ENCODE measurements at regions not wholly inside any gene's neighbourhood (a gene's known extent, or its start where the extent isn't known, plus 50 kb on each side); places are given as distances from the start of the nearest gene placed in this dataset.

DNA sequence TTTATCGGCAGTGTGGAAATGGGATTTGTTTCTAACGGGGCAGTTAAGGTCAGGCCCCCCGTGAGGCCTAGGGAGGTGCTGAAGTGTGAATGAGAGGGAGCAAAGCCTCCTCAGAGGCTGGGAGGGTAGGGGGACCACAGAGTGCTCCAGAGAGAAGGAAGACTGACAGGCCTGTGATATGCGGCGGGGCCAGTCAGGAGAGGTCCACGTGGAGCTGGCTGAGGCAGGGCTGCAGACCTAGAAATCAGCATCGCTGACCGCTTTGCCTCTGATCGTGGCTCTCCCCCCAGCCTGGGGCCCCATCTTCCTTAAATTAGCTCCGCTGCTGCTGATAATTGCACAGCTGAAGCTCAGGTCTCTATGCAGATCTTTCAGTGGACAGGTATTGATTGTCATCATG, 240.8 kb upstream of the PWP1 start:
- Histone ChIP-seq H3K27ac (ENCODE audit: low read depth) (no peak overlapping the region), H3K4me1 (ENCODE audit: insufficient read depth) (no peaks in the 10 kb centered on the region), H3K36me3 (ENCODE audit: insufficient read depth) (no peaks in the 10 kb centered on the region), H3K4me3 (ENCODE audit: low read depth, low read length) (no peak overlapping the region)
- no peak for DNase-seq (ENCODE audit: extremely low spot score)
- WGBS = 76% methylated on average over 10 of the region's 10 CpGs

DNA sequence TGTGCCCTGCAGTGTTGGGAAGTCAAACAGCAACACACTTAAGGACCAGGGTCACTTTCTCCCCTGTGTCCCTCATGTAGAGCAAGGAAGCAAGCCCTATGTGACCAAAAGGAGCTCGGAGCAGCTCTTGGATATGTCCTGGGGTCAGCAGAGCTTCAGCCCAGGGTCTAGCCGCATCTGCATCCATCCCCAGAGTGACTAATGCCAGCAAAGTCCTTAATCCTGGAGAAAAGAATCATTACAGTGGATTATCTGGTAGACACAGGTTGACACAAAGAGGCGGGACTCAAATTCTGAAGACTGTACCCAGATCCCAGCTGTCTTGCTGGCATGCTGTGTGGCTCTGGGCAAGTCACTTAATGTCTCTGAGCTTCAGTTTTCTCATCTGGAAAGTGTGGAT, 239.1 kb upstream of the PWP1 start:
- no peak overlapping the region for H3K4me3 ChIP-seq (ENCODE audit: low read depth, low read length)
- H3K27ac ChIP-seq (ENCODE audit: low read depth) = no peak overlapping the region
- no peaks in the 10 kb centered on the region for H3K4me1 ChIP-seq (ENCODE audit: insufficient read depth)
- WGBS = 89% methylated on average over 3 of the region's 3 CpGs
- H3K36me3 ChIP-seq (ENCODE audit: insufficient read depth) = no peaks in the 10 kb centered on the region
- DNase-seq (ENCODE audit: extremely low spot score) = no peak

DNA sequence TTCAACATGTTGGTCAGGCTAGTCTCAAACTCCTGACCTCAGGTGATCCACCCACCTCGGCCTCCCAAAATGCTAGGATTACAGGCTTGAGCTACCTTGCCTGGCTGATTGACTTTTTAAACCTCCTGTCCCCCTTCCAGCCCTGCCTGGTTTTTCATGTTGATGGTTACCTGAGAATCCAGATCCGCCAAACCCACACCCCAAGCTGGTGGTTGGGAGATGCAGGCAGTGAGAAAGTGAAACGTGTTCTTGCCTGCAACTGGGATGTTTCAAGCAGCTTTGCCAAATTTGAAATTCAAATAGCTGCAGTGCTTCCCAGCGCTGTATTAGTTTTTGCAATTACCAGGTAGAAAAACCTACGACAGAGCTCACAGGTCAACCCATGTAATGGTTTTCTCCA, 238.3 kb upstream of the PWP1 start:
- no peaks in the 10 kb centered on the region for H3K4me1 ChIP-seq (ENCODE audit: insufficient read depth)
- no peak overlapping the region for H3K4me3 ChIP-seq (ENCODE audit: low read depth, low read length)
- DNase-seq (ENCODE audit: extremely low spot score) = peak; percentile 8
- no peak overlapping the region for H3K27ac ChIP-seq (ENCODE audit: low read depth)
- no peaks in the 10 kb centered on the region for H3K36me3 ChIP-seq (ENCODE audit: insufficient read depth)
- 83% methylated on average over 5 of the region's 5 CpGs for WGBS

DNA sequence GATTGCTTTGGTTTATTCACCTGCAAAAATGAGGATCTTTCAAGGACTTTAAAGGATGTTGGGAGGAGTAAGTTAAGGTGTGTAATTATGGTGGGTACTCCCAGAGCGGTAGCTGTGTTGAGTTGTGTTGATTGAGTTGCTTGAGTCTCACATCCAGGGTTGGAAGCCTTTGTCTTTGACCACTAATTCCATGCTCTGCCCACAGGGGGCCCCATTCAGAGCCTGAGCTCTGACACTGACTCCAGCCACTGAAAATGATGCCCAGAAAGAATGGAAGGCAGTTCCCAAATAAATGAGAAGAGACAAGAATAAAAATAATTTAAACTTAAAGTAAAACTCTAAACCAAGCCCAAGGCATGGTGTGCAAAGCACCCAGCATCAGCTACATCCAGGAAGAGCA, 237.4 kb upstream of the PWP1 start:
- no peaks in the 10 kb centered on the region for H3K4me1 ChIP-seq (ENCODE audit: insufficient read depth)
- 71% methylated on average over 1 of the region's 1 CpG for WGBS

DNA sequence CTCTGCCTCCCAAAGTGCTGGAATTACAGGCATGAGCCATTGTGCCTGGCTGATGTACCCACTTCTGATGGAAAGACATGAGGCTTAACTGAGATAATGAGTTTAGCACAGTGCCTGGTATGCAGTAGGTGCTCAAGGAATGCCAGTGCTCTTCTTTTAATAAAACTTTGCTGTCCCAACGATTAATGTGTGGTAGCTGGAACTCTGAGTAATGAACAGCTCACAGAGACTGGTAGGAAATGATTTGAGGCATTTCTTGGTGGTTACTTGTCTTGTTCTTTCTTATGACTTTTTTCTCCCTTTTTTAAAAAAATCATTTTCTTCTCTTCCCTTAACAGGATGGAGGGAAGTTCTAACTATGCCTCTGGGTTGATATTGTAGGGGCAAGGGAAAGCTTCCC, 235.7 kb upstream of the PWP1 start:
- no peak overlapping the region for H3K4me3 ChIP-seq (ENCODE audit: low read depth, low read length)
- no peaks in the 10 kb centered on the region for H3K4me1 ChIP-seq (ENCODE audit: insufficient read depth)
- no peak for DNase-seq (ENCODE audit: extremely low spot score)
- no peaks in the 10 kb centered on the region for H3K36me3 ChIP-seq (ENCODE audit: insufficient read depth)
- no peak overlapping the region for H3K27ac ChIP-seq (ENCODE audit: low read depth)
- 82% methylated on average over 1 of the region's 1 CpG for WGBS

More for the DNA sequence above, 237.4 kb upstream of the PWP1 start:
- H3K36me3 ChIP-seq (ENCODE audit: insufficient read depth) = no peaks in the 10 kb centered on the region
- no peak overlapping the region for H3K4me3 ChIP-seq (ENCODE audit: low read depth, low read length)
- H3K27ac ChIP-seq (ENCODE audit: low read depth) = no peak overlapping the region
- no peak for DNase-seq (ENCODE audit: extremely low spot score)

DNA sequence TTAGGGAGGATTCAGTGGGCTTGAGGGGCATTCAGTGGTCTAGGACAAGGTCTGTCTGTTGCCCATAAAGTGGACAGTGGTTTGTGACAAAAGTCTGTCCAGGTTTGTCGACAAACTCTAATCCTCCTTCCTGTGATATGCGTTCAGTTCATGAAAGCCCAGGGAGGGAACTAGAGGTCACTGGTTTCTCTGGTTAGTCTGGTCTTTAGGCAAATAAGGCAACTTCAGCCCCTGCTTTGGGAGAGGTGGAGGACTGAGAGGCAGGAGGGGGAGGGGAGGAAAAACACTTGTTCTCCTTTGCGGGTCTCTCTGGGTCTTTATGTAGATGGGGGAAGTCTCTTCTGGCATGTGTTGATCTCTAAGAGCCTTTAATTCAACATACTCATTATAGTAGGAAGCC, 235.1 kb upstream of the PWP1 start:
- H3K36me3 ChIP-seq (ENCODE audit: insufficient read depth) = no peaks in the 10 kb centered on the region
- DNase-seq (ENCODE audit: extremely low spot score) = no peak
- H3K27ac ChIP-seq (ENCODE audit: low read depth) = no peak overlapping the region
- no peak overlapping the region for H3K4me3 ChIP-seq (ENCODE audit: low read depth, low read length)
- H3K4me1 ChIP-seq (ENCODE audit: insufficient read depth) = no peaks in the 10 kb centered on the region
- 30% methylated on average over 3 of the region's 3 CpGs for WGBS

DNA sequence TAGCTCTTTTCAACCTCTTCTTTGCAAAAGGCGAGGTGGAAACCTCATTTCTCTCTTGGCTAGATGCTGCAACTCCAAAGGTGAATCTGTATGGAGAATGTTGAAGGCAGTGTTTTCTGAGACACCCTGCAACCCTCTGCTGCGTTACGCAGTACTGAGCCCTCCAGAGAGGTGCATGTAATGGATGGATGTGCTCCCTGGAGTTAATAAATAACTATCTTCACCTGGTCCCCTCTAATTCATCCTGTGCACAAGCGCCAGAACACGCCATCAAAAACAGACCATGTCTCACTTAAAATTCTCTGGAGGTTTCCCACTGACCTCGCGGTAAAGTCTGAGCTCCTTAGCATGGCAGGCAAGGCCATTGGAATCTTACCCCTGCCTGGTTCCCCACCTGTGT, 234.4 kb upstream of the PWP1 start:
- no peak overlapping the region for H3K4me3 ChIP-seq (ENCODE audit: low read depth, low read length)
- H3K27ac ChIP-seq (ENCODE audit: low read depth) = no peak overlapping the region
- no peaks in the 10 kb centered on the region for H3K4me1 ChIP-seq (ENCODE audit: insufficient read depth)
- no peaks in the 10 kb centered on the region for H3K36me3 ChIP-seq (ENCODE audit: insufficient read depth)
- 85% methylated on average over 7 of the region's 7 CpGs for WGBS
- no peak for DNase-seq (ENCODE audit: extremely low spot score)

DNA sequence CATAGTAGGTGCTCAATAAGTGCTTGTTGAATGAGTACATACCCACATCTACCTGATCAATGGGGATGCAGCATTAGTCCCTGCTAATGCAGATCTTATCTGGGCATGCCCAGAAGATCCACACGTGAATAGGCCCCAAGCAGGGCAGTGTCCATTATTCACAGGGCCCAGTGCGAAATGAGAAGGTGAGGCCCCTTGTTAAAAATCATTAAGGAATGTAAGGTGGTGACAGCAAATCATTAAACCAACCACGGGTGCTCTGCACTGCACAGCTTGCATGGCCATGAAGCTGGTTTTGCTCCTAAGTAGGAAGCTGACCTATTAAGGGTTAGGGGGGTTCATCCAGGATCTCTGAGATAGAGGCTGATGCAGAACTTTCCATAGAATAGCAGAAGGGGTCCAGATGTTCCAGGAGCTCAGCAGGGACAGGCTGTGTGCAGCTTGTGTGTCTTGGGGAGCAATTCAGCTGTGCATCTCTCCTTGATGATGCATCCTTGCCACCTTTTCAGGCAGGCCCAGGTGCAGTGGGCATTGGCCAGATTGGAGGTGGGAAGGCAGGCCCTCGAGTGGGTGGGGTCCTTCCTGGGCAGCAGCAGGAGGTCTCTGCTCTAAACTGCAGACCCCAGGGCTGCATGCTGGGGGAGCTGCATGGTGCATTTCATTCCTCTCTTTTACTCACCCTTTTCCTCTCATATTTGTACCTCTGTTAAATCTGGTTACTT, 231.3 kb upstream of the PWP1 start:
- 72% methylated on average over 4 of the region's 4 CpGs for WGBS
- no peaks in the 10 kb centered on the region for H3K36me3 ChIP-seq (ENCODE audit: insufficient read depth)

DNA sequence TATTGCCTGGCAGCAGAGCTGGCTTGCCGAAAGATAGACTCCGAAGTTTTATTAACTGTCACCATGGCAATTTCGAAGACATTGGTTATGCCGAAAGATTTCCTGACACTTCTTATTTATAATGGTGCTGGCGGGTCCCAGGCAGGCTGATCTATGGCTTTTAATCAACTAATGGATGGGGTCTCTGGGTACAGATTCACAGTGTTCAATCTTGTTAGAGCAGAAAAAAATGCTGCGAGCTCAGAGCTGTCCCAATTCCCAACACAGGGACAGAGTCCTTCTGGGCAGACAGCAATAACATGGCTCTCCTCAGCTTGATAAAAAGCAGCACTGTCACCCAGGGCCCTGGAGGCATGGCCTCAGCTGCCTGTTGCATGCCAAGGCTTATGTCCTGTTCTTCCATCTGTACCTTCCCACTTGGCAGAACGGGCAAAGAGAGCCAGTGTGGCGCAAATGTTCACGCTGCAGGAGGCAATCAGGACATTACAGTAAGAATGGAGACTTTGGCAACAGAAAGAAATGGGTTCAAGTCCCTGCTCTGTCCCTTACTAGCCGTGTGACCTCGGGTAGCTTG, 228.2 kb upstream of the PWP1 start:
- no peak for DNase-seq (ENCODE audit: extremely low spot score)
- WGBS = 84% methylated on average over 11 of the region's 11 CpGs
- Histone ChIP-seq H3K27ac (ENCODE audit: low read depth) (no peak overlapping the region), H3K36me3 (ENCODE audit: insufficient read depth) (no peaks in the 10 kb centered on the region), H3K4me1 (ENCODE audit: insufficient read depth) (no peaks in the 10 kb centered on the region), H3K4me3 (ENCODE audit: low read depth, low read length) (no peak overlapping the region)

More for the DNA sequence above, 231.3 kb upstream of the PWP1 start:
- H3K27ac ChIP-seq (ENCODE audit: low read depth) = no peak overlapping the region
- H3K4me1 ChIP-seq (ENCODE audit: insufficient read depth) = no peaks in the 10 kb centered on the region
- no peak overlapping the region for H3K4me3 ChIP-seq (ENCODE audit: low read depth, low read length)
- DNase-seq (ENCODE audit: extremely low spot score) = no peak

DNA sequence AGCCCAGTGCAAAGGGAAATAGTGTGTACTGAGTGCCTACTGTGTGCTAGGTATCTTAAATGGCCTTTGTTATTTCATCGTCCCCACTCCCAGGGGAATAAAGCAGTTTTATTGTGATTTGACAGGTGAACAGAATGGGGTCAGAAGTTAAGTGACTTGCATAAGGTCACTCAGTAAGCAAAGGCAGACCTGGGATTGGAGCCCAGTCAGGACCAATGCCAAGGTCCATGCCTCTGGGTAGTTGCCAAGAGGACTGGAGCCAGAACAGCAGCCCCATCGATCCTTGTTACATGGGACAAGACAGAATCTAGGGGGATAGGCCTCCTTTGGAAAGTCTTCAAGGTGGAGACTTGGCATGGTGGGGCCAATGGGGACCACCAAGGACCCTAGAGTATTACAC, 227.4 kb upstream of the PWP1 start:
- no peak for DNase-seq (ENCODE audit: extremely low spot score)
- Histone ChIP-seq H3K36me3 (ENCODE audit: insufficient read depth) (no peaks in the 10 kb centered on the region), H3K4me1 (ENCODE audit: insufficient read depth) (no peaks in the 10 kb centered on the region), H3K4me3 (ENCODE audit: low read depth, low read length) (no peak overlapping the region), H3K27ac (ENCODE audit: low read depth) (no peak overlapping the region)
- 66% methylated on average over 2 of the region's 2 CpGs for WGBS

DNA sequence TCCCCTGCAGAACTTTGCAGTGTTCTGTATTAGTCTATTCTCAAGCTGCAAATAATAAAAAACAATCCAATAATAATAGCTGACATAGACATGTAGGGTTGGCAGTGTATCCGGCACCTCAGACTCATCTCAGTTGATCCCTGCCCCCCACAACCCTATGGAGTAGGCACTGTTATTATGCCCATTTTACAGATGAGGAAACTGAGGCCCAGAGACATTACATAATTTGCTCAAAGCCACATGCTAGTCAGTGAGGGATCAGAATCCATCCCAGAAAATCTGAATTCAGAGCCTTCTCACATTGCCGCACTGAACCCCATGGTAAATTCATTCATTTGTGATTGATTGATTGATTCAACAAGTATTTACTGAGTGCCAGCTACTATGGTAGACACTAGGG, 226.6 kb upstream of the PWP1 start:
- H3K27ac ChIP-seq (ENCODE audit: low read depth) = no peak overlapping the region
- DNase-seq (ENCODE audit: extremely low spot score) = no peak
- H3K4me1 ChIP-seq (ENCODE audit: insufficient read depth) = no peaks in the 10 kb centered on the region
- no peaks in the 10 kb centered on the region for H3K36me3 ChIP-seq (ENCODE audit: insufficient read depth)
- no peak overlapping the region for H3K4me3 ChIP-seq (ENCODE audit: low read depth, low read length)
- 95% methylated on average over 2 of the region's 2 CpGs for WGBS

DNA sequence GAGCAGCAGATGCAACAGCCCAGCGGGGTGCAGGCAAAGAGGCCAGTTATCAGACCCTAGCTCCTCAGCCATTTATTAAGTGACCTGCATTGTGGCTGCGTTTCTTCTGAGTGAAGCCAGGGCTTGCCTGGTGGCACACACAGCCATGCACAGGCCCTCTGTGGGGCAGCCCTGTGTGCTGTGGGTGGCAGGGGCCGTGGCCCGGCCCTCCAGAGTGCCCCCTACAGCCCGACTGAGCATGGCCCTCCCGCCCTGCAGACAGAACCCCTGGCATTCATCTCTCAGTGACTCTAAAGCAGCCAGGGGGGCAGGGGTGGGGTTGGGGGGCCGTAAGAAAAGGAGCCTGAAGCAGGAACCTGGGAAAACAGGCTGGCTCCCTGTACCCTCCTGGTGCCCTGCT, 226.0 kb upstream of the PWP1 start:
- H3K27ac ChIP-seq (ENCODE audit: low read depth) = no peak overlapping the region
- H3K36me3 ChIP-seq (ENCODE audit: insufficient read depth) = no peaks in the 10 kb centered on the region
- no peak overlapping the region for H3K4me3 ChIP-seq (ENCODE audit: low read depth, low read length)
- DNase-seq (ENCODE audit: extremely low spot score) = no peak
- WGBS = 71% methylated on average over 7 of the region's 7 CpGs
- no peaks in the 10 kb centered on the region for H3K4me1 ChIP-seq (ENCODE audit: insufficient read depth)

DNA sequence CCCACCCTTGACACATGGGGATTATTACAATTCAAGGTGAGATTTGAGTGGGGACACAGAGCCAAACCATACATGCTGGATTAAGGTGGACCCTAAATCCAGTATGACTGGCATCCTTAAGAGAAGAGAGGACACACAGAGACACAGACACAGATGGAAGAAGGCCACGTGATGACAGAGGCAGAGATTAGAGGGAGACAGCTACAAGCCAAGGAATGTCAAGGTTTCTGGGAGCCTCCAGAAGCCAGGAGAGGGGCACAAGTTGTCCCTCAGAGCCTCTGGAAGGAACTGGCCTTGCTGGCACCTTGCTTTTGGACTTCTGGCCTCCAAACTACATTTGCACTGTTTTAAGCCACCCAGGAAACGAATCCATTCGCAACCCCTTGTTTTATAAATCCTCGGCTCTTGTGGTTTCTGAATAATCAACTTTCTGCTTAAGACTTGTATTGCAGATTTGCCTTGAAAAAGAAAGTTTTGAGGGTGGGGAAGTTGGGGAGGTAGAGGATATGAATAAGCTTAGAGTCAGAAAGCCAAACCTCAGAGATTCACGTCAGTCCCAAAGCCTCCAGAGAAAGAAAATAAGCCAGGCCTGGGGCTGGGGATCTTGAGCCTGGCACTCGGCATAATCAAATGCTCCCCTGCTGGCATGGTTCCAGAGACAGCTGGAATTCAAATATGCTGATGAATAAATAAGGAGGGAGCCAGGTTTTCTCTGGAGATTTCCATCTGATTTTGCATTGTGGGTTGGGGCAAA, 224.2 kb upstream of the PWP1 start:
- Histone ChIP-seq H3K27ac (ENCODE audit: low read depth) (no peak overlapping the region), H3K36me3 (ENCODE audit: insufficient read depth) (no peaks in the 10 kb centered on the region), H3K4me3 (ENCODE audit: low read depth, low read length) (no peak overlapping the region), H3K4me1 (ENCODE audit: insufficient read depth) (no peaks in the 10 kb centered on the region)
- DNase-seq (ENCODE audit: extremely low spot score) = no peak
- 52% methylated on average over 6 of the region's 6 CpGs for WGBS

All from urinary bladder (tissue), 3 donors.